GM12892 (cell line): ENCODE measurements at regions not wholly inside any gene's neighbourhood (a gene's known extent, or its start where the extent isn't known, plus 50 kb on each side); places are given as distances from the start of the nearest gene placed in this dataset.

Experiments used
- DNase-seq: peaks from one replicate; pipeline ENCODE4 v3.0.0; 2011; ENCODE audit not compliant: insufficient read length
- FAIRE-seq: peaks from 2 replicates; lab custom pipeline; 2011; peaks lifted over from hg19 to GRCh38; lab: Jason Lieb, UNC
- POLR2A ChIP-seq: IDR thresholded peaks from 2 replicates; pipeline ENCODE4 v1.6.1; 2011; ENCODE audit warnings: low read depth, low read length, control low read depth
- POLR2AphosphoS5 ChIP-seq: IDR thresholded peaks from 2 replicates; pipeline ENCODE4 v1.6.1; 2011; ENCODE audit warnings: low read depth, low read length, control low read depth
- TAF1 ChIP-seq: IDR thresholded peaks from 2 replicates; pipeline ENCODE4 v1.6.1; 2011; ENCODE audit warnings: low read depth, mild to moderate bottlenecking, control low read depth, low read length, borderline replicate concordance

DNA sequence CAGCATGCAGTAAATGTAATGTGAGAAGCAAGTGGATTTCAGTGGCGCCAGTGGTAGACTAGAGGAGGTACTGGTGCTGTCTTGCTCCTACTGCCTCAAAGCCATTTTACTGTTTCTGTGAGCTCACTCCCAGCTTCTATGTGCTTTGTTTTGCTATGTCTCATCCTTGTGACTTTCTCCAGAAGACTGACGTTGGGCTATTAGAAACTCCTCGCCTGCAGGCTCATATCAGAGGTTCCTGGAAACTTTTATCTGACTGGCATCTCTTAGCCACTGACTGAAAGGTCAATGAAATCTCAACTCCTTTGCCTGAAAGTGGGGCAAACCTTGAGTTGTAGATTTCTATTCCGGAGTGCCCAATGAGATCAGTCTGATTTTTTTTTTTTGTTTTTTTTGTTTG, 66.4 kb upstream of the SORCS1 start:
- TF ChIP-seq POLR2AphosphoS5, result no peak
- no peak for TF ChIP-seq TAF1
- no peak for TF ChIP-seq POLR2A
- DNase-seq (no peak), FAIRE-seq (no peak)

DNA sequence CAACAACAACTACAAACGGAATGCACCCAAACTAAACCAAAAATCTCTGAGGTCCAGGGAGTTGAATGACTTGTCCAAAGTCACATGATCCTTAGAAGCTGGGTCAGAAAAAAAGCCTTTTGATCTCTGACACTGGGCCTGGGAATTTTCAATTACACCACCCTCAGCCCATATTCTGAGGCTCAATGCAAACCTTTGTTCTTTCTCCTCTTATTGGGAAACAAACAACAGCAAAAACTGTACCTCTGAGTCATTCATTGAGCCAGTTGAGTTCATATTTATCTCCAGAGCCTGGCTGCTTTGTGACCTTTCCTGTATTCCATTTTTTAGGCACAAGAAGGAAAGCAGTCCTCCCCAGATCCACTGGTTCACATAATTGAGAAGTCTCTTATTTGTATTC, 51.2 kb upstream of the SORCS1 start:
- DNase-seq, result no peak
- FAIRE-seq, result no peak
- TF ChIP-seq POLR2A (no peak), POLR2AphosphoS5 (no peak), TAF1 (no peak)
